G401 (cell line): ENCODE measurements at regions not wholly inside any gene's neighbourhood (a gene's known extent, or its start where the extent isn't known, plus 50 kb on each side); places are given as distances from the start of the nearest gene placed in this dataset.

Experiments used
- DNase-seq: peaks from one replicate; pipeline ENCODE4 v3.0.0-alpha.2; 2015; ENCODE audit warnings: low spot score
- in situ Hi-C: cut with HindIII; loops from 2 replicates; pipeline ENCODE4 v1.10.0; 2016; ENCODE audit warnings: low sequenced_read_pairs, mixed read lengths

GRCh38 chr4:54818481-54818880 is 160.7 kb downstream of the KIT start:
- DNase-seq: no peak
- in situ Hi-C loops: no loop called here

GRCh38 chr4:54813674-54814073 is 155.9 kb downstream of the KIT start:
- in situ Hi-C loops: no loop called here
- no peak for DNase-seq

GRCh38 chr4:54806351-54806750 is 148.6 kb downstream of the KIT start:
- no peak for DNase-seq
- in situ Hi-C loops: no loop called here

GRCh38 chr4:54802336-54802735 is 144.6 kb downstream of the KIT start:
- DNase-seq: no peak
- in situ Hi-C loops: no loop called here

- in situ Hi-C loops: no loop called here
- no peak for DNase-seq
These were observed 143.2 kb downstream of the KIT start for GRCh38 chr4:54800831-54801530.

GRCh38 chr4:54794579-54794978 is 136.8 kb downstream of the KIT start:
- in situ Hi-C loops: no loop called here

GRCh38 chr4:54793856-54794422 is 136.2 kb downstream of the KIT start:
- no peak for DNase-seq
- in situ Hi-C loops: no loop called here

More at GRCh38 chr4:54794579-54794978, 136.8 kb downstream of the KIT start:
- DNase-seq: no peak
